K562 (cell line): ENCODE measurements at regions not wholly inside any gene's neighbourhood (a gene's known extent, or its start where the extent isn't known, plus 50 kb on each side); places are given as distances from the start of the nearest gene placed in this dataset.

Source experiments
- CHD2 ChIP-seq: IDR thresholded peaks from 2 replicates; pipeline ENCODE4 v1.6.1; 2011; ENCODE audit warnings: low read depth, low read length
- HEY1 ChIP-seq: fragments of 250-450 bp; sonication (Bioruptor Pico); IDR thresholded peaks from 2 replicates; pipeline ENCODE4 v1.5.0; 2020; ENCODE audit warnings: mild to moderate bottlenecking, moderate library complexity, borderline replicate concordance
- RBM14 ChIP-seq: fragments of 200-400 bp; formaldehyde crosslinking; IDR thresholded peaks from 2 replicates; pipeline ENCODE4 v1.6.1; 2018; ENCODE audit warnings: low read depth, mild to moderate bottlenecking, low read length, moderate library complexity, borderline replicate concordance; ENCODE audit not compliant: insufficient read depth
- SMAD3 ChIP-seq: fragments of 450-650 bp; formaldehyde crosslinking; conservative IDR thresholded peaks from 2 replicates; pipeline ENCODE4 v1.4.0; 2020; ENCODE audit warnings: mild to moderate bottlenecking
- TSC22D4 ChIP-seq: fragments of 450-650 bp; IDR thresholded peaks from 2 replicates; pipeline ENCODE4 v1.6.1; 2016; ENCODE audit warnings: missing genetic modification characterization, missing biosample characterization, control low read depth
- ZEB2 ChIP-seq: fragments of 450-650 bp; IDR thresholded peaks from 2 replicates; pipeline ENCODE4 v1.6.1; 2016
- ZNF239 ChIP-seq: fragments of 250-450 bp; sonication (Bioruptor Pico); IDR thresholded peaks from 2 replicates; pipeline ENCODE4 v1.4.0; 2020; ENCODE audit warnings: mild to moderate bottlenecking
- ZNF551 ChIP-seq: fragments of 250-450 bp; sonication (Bioruptor Pico); IDR thresholded peaks from 2 replicates; pipeline ENCODE4 v1.5.0; 2021; ENCODE audit warnings: mild to moderate bottlenecking, moderate library complexity
- ZNF561 ChIP-seq: fragments of 450-650 bp; formaldehyde crosslinking; conservative IDR thresholded peaks from 2 replicates; pipeline ENCODE4 v1.4.0; 2020; ENCODE audit warnings: mild to moderate bottlenecking, moderate library complexity
- ZNF644 ChIP-seq: fragments of 200-800 bp; sonication (Bioruptor generic); IDR thresholded peaks from 2 replicates; pipeline ENCODE4 v1.6.1; 2016; ENCODE audit warnings: low read depth, missing genetic modification characterization, missing compliant biosample characterization
- TF ChIP-seq, protein P1 (sequence below), 2 experiments: fragments of 450-650 bp; IDR thresholded peaks; 2 replicates each; pipeline ENCODE4 v1.6.1; 2016
- TF ChIP-seq, protein P2 (sequence below): sonication (generic); formaldehyde crosslinking; IDR thresholded peaks from 2 replicates; pipeline ENCODE4 v1.8.0; 2022; ENCODE audit warnings: mild to moderate bottlenecking, missing genetic modification reagents, borderline replicate concordance
- TF ChIP-seq, protein P3 (sequence below): sonication (generic); formaldehyde crosslinking; IDR thresholded peaks from 2 replicates; pipeline ENCODE4 v1.8.0; 2023; ENCODE audit warnings: mild to moderate bottlenecking, missing genetic modification reagents
- TF ChIP-seq, protein P4 (sequence below): fragments of 250-450 bp; sonication (Bioruptor Pico); IDR thresholded peaks from 2 replicates; pipeline ENCODE4 v1.8.0; 2022; ENCODE audit warnings: inconsistent platforms, mild to moderate bottlenecking, moderate library complexity, borderline replicate concordance
- TF ChIP-seq, protein P5 (sequence below): fragments of 450-650 bp; formaldehyde crosslinking; IDR thresholded peaks from 2 replicates; pipeline ENCODE4 v1.4.0; 2022; ENCODE audit warnings: mild to moderate bottlenecking, moderate library complexity
- TF ChIP-seq, protein P6 (sequence below): fragments of 250-450 bp; sonication (Bioruptor Pico); IDR thresholded peaks from 2 replicates; pipeline ENCODE4 v1.5.0; 2021

DNA sequence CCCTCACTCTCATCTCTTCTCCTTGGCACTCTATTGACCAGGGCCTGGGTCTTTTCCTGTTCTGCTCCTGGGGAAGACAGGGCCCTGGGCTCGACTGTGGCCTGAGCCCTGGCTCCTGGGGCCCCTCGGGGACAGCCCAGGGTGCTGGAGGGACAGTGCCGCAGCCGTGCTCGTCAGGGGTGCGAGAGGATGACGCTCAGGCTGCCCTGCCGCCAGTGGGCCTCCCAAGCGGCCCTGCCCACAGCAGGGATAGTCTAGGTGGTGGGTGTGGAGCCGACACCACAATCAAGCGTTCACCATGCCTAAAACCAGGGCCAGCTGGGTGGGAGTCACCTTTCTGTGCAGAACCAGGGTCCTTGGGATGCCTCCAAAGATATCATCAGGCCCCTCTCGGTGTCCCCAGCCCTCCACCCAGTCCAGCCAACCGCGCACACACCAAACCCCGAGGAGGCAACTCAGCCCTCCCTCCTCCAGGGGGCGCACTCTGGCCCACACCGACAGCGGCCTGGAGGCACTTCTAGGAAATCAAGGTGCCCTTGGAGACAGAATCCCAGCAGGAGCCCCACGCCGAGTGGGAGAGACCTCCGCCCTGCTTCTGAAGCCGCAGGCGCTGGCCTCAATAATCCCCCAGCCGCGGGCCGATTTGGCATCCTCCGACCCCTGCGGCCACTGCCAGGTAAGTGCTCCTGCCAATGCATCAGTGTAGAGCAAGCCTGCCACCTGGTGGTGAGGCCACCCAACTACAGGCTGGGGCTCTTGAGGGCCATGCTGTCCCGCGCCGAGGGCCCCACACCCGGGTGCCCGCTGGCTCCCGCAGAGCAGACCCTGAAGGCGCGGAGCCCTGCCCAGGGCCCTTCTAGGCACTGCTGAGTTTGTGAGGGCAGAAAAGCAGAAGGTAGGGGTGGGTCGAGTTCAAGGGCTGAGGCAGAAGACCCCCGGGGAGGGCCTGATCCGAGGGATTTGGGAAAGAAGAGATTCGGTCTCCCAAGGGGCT lies 496.4 kb downstream of the BUD13 start (continued):
- TF ChIP-seq, protein P1, sequence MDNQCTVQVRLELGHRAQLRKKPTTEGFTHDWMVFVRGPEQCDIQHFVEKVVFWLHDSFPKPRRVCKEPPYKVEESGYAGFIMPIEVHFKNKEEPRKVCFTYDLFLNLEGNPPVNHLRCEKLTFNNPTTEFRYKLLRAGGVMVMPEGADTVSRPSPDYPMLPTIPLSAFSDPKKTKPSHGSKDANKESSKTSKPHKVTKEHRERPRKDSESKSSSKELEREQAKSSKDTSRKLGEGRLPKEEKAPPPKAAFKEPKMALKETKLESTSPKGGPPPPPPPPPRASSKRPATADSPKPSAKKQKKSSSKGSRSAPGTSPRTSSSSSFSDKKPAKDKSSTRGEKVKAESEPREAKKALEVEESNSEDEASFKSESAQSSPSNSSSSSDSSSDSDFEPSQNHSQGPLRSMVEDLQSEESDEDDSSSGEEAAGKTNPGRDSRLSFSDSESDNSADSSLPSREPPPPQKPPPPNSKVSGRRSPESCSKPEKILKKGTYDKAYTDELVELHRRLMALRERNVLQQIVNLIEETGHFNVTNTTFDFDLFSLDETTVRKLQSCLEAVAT (IDR thresholded peaks at IDR 0.05) = no peak
- no peak for TF ChIP-seq RBM14
- no peak for TF ChIP-seq CHD2
- TF ChIP-seq SMAD3 (CRISPR knock-in tag) = no peak
- no peak for TF ChIP-seq HEY1 (CRISPR knock-in tag)
- TF ChIP-seq, protein P2, sequence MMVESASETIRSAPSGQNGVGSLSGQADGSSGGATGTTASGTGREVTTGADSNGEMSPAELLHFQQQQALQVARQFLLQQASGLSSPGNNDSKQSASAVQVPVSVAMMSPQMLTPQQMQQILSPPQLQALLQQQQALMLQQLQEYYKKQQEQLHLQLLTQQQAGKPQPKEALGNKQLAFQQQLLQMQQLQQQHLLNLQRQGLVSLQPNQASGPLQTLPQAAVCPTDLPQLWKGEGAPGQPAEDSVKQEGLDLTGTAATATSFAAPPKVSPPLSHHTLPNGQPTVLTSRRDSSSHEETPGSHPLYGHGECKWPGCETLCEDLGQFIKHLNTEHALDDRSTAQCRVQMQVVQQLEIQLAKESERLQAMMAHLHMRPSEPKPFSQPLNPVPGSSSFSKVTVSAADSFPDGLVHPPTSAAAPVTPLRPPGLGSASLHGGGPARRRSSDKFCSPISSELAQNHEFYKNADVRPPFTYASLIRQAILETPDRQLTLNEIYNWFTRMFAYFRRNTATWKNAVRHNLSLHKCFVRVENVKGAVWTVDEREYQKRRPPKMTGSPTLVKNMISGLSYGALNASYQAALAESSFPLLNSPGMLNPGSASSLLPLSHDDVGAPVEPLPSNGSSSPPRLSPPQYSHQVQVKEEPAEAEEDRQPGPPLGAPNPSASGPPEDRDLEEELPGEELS = no peak
- TF ChIP-seq, protein P3, sequence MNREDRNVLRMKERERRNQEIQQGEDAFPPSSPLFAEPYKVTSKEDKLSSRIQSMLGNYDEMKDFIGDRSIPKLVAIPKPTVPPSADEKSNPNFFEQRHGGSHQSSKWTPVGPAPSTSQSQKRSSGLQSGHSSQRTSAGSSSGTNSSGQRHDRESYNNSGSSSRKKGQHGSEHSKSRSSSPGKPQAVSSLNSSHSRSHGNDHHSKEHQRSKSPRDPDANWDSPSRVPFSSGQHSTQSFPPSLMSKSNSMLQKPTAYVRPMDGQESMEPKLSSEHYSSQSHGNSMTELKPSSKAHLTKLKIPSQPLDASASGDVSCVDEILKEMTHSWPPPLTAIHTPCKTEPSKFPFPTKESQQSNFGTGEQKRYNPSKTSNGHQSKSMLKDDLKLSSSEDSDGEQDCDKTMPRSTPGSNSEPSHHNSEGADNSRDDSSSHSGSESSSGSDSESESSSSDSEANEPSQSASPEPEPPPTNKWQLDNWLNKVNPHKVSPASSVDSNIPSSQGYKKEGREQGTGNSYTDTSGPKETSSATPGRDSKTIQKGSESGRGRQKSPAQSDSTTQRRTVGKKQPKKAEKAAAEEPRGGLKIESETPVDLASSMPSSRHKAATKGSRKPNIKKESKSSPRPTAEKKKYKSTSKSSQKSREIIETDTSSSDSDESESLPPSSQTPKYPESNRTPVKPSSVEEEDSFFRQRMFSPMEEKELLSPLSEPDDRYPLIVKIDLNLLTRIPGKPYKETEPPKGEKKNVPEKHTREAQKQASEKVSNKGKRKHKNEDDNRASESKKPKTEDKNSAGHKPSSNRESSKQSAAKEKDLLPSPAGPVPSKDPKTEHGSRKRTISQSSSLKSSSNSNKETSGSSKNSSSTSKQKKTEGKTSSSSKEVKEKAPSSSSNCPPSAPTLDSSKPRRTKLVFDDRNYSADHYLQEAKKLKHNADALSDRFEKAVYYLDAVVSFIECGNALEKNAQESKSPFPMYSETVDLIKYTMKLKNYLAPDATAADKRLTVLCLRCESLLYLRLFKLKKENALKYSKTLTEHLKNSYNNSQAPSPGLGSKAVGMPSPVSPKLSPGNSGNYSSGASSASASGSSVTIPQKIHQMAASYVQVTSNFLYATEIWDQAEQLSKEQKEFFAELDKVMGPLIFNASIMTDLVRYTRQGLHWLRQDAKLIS (CRISPR knock-in tag) = no peak
- no peak for TF ChIP-seq ZNF239 (CRISPR knock-in tag)
- TF ChIP-seq TSC22D4 = no peak
- no peak for TF ChIP-seq ZNF644 (tag)
- TF ChIP-seq, protein P4, sequence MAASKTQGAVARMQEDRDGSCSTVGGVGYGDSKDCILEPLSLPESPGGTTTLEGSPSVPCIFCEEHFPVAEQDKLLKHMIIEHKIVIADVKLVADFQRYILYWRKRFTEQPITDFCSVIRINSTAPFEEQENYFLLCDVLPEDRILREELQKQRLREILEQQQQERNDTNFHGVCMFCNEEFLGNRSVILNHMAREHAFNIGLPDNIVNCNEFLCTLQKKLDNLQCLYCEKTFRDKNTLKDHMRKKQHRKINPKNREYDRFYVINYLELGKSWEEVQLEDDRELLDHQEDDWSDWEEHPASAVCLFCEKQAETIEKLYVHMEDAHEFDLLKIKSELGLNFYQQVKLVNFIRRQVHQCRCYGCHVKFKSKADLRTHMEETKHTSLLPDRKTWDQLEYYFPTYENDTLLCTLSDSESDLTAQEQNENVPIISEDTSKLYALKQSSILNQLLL (CRISPR knock-in tag) = no peak
- TF ChIP-seq ZNF551 (CRISPR knock-in tag) = no peak
- TF ChIP-seq, protein P5, sequence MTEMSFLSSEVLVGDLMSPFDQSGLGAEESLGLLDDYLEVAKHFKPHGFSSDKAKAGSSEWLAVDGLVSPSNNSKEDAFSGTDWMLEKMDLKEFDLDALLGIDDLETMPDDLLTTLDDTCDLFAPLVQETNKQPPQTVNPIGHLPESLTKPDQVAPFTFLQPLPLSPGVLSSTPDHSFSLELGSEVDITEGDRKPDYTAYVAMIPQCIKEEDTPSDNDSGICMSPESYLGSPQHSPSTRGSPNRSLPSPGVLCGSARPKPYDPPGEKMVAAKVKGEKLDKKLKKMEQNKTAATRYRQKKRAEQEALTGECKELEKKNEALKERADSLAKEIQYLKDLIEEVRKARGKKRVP (CRISPR knock-in tag) = no peak
- TF ChIP-seq, protein P6, sequence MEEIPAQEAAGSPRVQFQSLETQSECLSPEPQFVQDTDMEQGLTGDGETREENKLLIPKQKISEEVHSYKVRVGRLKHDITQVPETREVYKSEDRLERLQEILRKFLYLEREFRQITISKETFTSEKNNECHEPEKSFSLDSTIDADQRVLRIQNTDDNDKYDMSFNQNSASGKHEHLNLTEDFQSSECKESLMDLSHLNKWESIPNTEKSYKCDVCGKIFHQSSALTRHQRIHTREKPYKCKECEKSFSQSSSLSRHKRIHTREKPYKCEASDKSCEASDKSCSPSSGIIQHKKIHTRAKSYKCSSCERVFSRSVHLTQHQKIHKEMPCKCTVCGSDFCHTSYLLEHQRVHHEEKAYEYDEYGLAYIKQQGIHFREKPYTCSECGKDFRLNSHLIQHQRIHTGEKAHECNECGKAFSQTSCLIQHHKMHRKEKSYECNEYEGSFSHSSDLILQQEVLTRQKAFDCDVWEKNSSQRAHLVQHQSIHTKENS (CRISPR knock-in tag) = no peak
- peak; percentile 66; the same call in 1 of the 2 replicates for TF ChIP-seq ZEB2
- no peak for TF ChIP-seq ZNF561 (CRISPR knock-in tag)
